GM21786 (cell line): ENCODE measurements at regions not wholly inside any gene's neighbourhood (a gene's known extent, or its start where the extent isn't known, plus 50 kb on each side); places are given as distances from the start of the nearest gene placed in this dataset.
"Not testable (repeated sequence)": the region's sequence is repeated elsewhere in the genome, so short reads cannot be mapped to it uniquely, and the experiment has no call there.

Experiments used
- ATAC-seq: cut with Tn5 transposase; IDR thresholded peaks from one replicate; pipeline ENCODE4 v1.9.1; 2021; ENCODE audit not compliant: unreplicated experiment

DNA sequence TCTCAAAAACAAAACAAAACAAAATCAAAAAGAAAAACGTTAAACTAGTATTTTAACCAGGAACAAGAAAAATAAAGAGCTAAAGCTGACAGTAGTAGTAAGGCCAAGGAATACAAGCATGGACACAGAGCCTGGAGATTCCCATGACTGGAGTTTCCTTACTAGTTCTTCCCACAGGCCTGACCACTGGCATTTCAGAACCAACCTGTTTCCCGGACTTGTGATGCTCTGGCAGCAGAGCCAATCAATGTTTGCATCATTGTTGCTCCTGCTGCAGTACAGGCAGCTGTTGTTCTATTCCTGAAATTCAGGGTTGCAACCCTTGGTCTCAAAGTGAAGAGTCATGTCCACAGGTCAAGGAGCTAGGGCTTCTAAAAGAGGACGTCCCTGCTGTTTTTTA is 111.3 kb upstream of the WARS2 start:
- ATAC-seq = no peak

DNA sequence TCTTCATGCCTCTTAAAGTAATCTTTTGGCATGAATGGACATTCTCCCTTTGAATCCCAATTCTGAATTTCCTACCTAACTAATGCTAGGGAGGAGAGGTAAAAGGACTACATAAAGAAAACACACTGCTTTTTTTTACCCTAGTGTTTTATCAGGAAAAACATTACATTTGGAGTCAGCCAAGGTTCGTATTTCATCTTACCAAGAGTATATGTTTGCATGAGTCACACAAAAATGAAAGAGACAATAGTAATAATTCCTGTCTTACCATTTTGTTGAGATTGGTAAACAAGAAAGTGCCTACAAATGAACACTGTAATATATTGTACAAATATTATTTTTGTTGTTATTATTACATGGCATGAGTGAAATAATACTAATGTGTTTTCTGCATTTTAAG is 112.9 kb upstream of the WARS2 start:
- ATAC-seq = no peak

DNA sequence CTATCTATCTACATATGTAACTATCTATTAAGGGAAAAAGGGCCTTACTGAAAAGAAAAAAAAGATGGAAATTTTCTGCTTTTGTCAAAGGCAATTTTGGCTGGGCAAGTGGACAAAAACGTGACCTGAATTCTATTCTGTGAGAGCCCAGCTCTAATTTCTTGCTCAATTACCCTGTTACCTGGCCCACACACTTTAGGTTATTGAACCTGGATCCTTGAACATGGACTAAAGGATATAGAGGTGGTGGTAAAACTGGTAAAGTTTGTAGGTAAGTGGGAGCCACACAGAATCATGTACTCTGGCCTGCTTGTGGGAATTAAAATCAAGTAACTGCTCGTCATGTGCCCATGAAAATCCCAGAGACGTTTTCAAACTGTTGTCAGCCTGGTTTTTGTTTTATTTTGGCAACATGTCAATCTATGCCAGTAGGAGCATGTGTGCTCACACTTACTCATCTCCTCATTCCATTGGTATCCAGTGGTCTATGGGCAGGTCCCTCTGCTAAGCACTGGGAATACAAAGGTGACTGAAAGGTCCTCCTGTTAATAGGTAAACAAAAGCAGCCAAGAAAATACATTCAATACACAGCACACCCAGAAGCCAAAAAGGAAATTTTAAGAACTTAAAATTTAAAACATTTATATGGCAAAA is 113.7 kb upstream of the WARS2 start:
- ATAC-seq = no peak

DNA sequence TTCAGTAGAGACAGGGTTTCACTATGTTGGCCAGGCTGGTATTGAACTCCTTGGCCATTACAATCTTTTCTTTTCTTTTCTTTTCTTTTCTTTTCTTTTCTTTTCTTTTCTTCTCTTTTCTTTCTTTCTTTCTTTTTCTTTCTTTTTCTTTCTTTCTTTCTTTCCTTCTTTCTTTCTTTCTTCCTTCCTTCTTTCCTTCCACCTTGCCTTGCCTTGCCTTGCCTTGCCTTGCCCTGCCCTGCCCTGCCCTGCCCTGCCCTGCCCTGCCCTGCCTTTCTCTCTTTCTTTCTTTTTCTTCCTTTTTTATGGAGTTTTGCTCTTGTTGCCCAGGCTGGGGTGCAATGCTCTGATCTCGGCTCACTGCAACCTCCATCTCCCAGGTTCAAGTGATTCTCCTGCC is 112.5 kb upstream of the HAO2 start:
- ATAC-seq = not testable (repeated sequence)

DNA sequence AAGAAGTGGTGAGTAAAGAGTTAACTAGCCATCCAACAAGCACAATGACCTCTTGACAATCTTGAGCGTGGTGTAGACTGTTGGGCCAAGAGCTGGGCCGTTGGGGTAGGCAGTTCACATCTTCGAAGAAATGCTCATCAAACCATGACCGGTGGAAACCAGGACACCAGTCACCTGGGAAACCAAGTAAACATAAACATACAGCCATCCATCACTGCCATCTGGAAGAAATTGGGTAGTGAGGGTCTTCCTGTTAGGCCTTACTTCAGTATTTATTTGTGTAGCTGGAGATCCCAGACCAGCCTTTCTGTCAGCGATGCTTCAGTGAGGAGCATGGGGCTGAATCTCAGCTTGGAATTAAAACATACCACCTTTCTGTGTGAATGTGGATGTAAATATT is 108.1 kb upstream of the HAO2 start:
- ATAC-seq = no peak

DNA sequence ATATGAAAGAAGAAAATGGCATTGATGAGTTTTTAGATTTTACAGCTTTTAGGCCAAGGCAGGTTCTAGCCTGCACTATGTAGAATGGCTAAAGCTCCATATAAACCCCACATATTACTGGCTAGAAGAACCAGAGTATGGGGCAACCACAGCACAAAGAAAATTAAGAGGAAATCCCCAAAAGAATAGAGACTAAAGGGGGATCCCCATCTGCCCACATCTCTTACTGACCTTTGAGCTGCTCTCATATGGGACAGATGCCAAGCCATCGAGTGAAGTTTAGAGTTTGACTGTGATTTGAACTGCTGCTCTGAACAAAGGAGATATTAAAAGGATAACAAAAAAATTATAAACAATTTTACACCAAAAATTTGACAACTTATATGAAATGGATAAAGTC is 102.2 kb upstream of the HAO2 start:
- peak; percentile 95 for ATAC-seq

DNA sequence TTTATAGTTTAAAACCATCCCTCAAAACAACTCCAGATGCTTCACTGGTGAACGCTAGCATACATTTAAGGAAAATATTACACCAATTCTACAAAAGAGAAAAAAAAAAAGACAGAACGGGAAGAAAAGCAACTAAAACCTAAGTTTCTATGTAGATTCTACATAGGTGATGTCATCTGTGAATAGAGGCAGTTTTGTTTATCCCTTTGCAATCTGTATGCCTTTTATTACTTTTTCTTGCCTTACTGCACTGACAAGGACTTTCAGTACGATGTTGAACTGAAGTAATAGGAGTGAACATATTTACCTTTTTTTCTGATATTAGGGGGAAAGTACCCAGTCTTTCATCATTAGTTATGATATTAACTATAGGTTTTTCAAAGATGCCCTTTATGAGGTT is 101.7 kb upstream of the HAO2 start:
- peak; percentile 37 for ATAC-seq

DNA sequence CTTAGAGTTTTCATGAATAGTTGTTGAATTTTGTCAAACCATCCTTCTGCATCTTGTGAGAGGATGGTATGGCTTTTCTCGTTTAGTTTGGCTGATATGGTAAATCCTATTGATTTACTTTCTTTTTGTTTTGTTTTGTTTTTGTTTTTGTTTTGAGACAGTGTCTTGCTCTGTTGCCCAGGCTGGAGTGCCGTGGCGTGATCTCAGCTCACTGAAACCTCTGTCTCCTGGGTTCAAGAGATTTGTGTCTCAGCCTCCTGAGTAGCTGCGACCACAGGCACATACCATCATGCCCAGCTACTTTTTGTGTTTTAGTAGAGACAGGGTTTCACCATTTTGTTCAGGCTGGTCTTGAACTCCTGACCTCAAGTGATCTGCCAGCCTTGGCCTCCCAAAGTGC is 101.3 kb upstream of the HAO2 start:
- ATAC-seq = peak; percentile 29

DNA sequence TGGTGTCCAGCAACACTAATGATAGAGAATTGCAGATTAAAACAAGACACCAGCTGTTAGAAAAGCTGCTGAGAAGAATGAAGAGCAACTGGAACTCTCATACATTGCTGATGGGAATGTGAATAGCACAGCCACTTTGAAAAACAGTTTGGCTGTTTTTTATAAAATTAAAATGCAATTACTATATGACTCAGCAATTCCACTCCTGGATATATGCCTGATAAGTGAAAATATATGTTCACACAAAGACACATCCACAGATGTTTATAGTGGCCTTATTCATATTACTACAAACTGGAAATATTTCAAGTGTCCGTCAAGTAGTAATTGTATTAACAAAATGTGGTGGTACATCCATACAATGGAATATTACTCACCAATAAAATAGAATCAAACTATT is 99.7 kb upstream of the HAO2 start:
- ATAC-seq = no peak

DNA sequence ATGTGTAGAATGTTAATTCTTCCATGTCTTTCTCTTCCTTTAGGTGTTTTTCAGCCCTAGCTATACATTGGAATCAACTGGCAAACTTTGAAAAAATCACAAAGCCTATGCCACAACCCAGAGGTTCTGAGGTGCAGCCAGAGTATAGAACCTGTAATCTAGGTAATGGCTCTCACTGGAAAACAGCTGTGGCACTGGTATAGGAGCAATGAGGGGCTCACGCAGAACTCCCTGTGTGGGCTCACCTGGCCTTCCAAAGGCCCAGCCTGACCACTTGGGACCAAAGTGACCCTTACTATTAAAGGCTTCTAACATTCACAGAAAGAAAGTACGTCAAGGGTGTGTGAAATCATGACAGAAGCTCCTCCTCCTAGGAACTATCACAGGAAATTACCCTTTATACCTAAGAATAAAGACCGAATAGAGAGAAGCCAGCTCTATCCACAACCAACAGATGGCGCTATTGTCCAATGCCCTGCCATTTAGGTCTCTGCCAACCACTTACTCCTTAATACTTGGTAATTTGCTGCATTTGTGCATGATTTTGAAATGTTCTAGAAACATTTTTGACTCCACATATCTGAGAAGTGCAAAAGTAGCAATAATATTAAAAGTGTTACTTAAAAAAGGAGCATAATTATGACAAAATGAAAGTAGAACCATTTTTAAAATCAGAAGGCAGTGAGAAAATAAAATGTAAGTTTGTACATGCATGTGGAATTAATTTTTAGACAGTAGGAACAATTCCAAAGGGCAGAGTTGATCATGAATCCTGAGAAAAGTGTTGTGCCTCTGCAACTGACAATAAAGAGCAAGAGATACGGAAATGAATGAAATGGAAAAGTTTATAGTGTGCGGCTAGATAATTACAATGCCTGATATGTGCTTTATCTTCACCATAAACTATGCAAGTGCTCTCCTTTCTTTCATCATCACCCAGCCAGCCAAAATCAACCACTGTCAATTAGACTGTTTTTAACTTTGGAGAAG is 93.1 kb upstream of the HAO2 start:
- ATAC-seq = peak; percentile 62

DNA sequence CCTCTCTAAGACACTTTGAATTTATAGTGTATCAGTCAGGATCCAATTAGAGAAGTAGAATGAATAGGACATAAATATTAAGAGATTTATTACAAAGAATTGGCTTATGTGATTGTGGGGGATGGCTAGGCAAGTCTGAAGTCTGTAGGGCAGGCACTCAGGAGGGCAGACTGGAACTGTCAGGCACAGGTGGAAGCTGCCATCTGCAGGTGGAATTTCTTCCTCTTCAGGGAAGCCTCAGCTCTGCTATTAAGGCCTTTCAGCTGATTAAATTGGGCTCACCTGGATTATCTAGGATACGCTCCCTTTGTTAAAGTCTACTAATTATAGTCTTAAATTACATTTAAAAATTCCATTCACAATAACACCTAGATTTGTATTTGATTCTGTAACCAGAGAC is 92.0 kb upstream of the HAO2 start:
- ATAC-seq = no peak

DNA sequence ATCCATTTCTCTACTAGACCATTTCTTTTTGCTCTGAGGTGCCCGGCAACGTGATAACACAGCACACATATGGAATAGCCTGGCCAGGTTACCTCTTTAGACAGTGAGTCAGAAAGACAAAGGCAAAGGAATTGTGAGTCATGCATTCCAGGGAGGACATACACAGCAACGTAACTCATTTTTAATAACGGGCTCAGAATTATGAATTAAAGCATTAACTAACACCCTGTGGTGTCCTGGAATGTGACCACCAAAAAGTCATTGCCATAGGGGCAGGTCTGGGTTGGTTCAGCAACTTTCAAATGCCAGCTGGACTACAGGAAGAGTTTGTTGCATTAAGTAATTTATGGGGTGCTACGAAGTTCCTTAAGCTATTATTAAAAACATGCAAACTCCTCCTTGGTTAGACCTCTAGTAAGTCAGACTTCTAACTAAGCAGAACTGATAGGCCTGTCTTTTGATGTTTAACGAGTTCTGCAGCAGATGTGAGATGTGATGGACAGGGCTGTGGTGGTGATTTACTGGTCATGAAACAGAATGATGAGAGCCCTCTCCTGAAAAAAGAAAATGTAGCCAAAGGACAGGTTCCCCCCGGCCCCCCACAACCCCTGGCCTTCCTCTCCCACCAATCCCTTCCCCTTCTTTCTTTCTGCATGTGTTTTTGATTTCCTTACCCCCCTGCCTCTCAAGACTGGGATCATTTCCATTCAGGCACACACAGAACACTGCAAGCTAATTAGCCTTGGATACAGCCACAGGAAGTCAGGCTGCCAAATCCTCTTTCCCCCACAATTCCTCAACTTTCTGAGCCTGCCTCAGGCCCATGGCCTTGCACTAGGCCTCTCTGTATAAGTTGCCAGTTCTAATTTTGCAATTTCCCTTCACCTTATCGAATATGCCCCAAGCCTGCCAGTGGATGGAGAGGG is 88.9 kb upstream of the HAO2 start:
- no peak for ATAC-seq

DNA sequence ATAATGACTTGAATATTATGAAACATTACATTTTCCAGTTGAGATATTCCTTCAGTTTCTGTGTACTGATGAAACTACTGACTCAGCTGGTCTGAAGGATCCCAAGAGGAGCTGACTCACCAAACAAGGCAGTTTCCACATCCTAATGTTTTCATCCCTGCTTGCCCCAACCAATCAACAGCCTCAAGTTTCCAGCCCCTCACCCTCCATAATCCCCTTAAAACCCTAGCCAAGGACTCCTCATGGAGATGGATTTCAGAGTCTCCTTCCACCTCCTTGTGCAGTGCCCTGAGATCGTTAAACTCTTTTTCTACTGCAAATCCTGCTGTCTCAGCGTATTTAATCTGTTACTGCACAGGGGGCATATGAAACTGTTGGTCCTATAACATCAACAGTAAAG is 83.1 kb upstream of the HAO2 start:
- ATAC-seq = no peak

DNA sequence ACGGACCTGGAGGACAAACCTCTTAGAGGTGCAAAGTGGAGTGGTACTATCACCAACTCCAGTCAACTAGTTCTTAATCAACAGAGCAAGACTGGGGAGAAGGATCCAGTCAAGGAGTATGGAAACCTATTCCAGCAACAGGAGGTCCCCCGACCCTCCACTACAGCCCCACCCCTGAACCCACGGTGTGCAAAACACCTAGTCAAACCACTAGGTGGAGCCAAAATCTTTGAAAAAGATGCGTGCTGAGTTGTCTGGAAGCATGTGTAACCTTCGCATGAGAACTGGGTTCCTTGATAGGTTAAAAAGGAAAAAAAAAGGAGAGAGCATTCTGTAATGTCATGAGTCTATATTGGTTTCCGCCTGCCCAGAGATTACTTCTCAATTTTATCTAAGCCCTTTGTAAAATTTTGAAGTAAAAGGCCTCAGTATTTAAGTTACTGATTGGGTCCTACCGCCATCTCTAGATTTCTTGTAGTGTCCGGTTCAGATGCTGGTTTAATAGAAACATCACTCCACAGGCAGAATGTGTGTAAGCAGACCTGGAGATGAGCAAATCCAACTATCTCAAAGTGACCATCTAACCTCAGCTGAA is 81.9 kb upstream of the HAO2 start:
- peak; percentile 66 for ATAC-seq

DNA sequence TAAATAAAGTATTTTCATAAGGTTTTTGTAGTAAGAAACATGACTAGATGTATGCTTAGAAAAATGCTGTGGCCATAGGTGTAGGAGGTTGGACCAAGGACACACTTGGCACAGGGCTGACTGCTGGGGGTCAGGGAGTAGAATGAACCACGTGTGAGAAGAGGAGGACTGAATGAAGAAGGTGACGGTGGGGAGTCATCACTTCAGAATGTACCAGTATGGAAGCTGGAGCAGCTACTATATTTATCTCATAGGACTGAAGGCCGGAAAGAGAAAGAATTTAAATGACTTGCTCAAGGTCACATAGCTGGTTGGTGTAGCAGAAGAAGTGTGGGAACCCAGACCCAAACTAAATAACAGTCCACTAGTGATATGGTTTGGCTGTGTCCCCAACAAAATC is 79.8 kb upstream of the HAO2 start:
- ATAC-seq = no peak

DNA sequence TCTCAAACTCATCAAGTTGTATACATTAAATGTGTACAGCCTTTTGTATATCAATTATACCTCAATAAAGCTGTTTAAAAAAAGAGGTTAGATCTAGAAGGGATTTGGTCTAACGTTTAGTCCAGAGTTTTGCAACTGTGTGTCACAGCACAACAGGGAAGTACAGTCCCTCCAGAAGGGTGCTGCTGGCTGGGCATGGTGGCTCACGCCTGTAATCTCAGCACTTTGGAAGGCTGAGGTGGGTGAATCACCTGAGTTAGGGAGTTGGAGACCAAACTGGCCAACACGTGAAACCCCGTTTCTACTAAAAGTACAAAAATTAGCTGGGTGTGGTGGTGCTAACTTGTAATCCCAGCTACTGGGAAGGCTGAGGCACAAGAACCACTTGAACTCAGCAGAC is 78.3 kb upstream of the HAO2 start:
- no peak for ATAC-seq

DNA sequence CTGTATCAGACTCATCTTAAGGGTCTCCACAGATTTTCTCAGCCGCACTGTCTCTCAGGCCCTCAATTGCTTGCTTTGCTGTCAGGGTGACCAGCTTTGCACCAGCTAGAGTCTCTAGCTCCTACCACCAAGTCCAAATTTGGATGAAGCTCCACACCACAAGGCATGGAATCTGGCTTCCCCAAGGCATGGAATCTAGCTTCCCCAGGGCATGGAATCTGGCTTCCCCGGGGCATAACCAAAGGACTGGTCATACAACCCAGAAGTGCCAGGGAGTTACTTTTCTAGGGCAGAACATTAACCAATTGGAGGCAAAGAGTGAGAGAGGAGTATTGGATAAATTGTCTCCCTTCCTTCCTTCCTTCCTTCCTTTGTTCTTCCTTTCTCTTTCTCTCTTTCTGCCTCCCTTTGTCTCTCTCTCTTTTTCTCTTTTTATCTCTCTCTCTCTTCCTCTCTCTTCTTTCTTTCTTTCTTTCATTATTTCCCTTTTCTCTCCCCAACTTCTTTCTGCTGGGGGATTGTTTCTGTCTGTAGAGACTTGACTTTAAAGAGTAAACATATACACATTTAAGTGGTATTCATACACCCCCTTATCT is 76.9 kb upstream of the HAO2 start:
- ATAC-seq = no peak

DNA sequence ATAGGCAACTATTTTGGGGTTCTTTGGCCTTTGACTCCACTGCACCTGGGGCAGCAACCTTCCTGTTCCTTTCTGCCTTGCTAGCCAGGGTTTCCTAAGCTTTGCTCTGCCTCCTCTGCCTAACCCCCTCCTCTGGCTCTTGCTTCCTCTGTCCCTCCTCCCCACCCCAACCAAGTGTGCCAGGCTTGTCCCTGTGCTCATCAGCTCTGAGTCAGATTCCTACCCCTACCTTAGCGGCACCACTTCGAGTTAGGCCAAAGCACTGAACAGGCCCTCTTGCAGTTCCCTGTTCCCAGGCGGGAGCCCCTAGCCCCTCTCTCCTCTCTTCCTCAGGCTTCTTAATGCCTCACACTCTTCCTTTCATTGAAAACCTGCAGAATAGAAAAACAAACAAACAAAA is 74.8 kb upstream of the HAO2 start:
- no peak for ATAC-seq

DNA sequence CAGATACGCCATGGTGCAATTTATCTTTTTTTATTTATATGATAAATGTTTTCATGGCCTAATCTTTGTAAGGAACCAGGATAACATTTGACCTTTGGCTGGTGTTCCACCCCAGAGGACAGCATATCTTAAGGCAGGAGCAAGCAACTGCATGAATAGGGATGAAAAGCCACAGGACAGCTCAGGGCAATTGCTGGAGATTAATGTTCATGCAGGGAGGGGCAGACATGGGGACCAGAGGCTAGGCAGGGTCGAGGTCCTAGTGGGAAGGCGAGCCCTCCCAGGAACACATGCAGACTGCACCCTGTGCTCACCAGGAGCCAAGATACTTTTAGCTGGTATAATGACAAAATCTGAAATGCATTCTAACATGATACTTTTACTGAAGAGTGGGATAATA is 74.4 kb upstream of the HAO2 start:
- ATAC-seq = no peak

DNA sequence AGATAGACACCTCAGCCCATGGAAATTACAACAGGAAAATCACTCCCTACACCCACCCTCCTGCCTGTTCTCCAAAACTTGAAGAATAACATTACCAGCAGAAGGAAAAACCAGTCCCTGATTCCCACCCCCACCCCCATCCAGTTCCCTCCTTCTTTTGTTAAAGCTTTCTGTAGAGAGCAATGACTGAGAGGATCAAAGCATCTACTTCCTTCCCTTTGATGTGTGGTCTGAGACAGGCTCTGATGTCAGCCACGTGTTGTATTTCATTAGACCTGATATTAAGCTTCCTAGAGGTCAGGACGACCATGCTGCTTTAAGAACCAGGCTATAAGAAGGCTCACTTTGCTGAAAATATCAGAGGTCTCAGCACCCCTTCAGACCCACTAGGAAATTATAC is 73.9 kb upstream of the HAO2 start:
- ATAC-seq = no peak
